ENCODE measurements at regions not wholly inside any gene's neighbourhood (a gene's known extent, or its start where the extent isn't known, plus 50 kb on each side); places are given as distances from the start of the nearest gene placed in this dataset.

DNA sequence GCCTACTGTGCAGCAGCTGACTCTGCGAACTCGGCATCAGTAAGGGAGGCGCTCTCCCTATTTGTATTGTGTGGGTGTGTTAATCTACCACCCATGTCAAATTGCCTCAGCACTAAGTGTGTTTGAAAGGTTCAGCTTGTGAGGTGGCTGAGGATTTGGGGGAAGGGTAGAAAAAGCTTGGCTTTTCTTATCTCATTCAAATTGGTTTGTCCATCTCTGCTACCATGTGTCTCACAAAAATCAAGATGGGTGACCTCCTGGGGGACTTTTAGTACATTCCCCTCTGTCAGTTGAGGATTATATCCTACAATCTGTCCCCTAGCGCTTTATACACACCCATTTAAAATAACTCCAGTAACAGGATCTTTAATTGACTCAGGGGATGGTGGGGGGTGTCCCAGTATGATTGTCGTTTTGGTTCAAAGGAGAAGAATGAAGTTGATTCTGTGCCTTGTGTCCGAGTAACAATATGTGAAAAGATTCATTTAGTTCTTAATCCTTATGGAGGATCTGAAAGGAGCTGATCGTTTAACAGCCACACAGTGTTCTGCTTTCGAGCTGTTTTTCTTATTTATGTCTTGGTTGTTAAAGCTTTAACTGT, 609.6 kb downstream of the PKHD1 start:
- TF ChIP-seq EZH2 (IDR thresholded peaks at IDR 0.05; ENCODE audit: borderline replicate concordance, low read depth, low read length, poor library complexity, severe bottlenecking): no peak
- TF ChIP-seq, protein P1, sequence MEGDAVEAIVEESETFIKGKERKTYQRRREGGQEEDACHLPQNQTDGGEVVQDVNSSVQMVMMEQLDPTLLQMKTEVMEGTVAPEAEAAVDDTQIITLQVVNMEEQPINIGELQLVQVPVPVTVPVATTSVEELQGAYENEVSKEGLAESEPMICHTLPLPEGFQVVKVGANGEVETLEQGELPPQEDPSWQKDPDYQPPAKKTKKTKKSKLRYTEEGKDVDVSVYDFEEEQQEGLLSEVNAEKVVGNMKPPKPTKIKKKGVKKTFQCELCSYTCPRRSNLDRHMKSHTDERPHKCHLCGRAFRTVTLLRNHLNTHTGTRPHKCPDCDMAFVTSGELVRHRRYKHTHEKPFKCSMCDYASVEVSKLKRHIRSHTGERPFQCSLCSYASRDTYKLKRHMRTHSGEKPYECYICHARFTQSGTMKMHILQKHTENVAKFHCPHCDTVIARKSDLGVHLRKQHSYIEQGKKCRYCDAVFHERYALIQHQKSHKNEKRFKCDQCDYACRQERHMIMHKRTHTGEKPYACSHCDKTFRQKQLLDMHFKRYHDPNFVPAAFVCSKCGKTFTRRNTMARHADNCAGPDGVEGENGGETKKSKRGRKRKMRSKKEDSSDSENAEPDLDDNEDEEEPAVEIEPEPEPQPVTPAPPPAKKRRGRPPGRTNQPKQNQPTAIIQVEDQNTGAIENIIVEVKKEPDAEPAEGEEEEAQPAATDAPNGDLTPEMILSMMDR (conservative IDR thresholded peaks at IDR 0.05; ENCODE audit: low read depth, low read length): no peak

Measured in A673 (cell line).